ENCODE measurements at regions not wholly inside any gene's neighbourhood (a gene's known extent, or its start where the extent isn't known, plus 50 kb on each side); places are given as distances from the start of the nearest gene placed in this dataset.

GRCh38 chr16:86897486-86897885 lies 319.1 kb downstream of the FOXL1 start:
- no peak for TF ChIP-seq GATA2 (IDR thresholded peaks at IDR 0.05; ENCODE audit: low read depth, low read length)
- TF ChIP-seq GATA3 (IDR thresholded peaks at IDR 0.05; ENCODE audit: low read depth, low read length), result no peak
